OCI-LY3 (cell line): ENCODE measurements at regions not wholly inside any gene's neighbourhood (a gene's known extent, or its start where the extent isn't known, plus 50 kb on each side); places are given as distances from the start of the nearest gene placed in this dataset.
A peak's percentile ranks its signal among the peaks of the same experiment; 100 is the strongest.

Experiments
- H2AFZ ChIP-seq: fragments of 200-600, 300-600 bp; shearing (Covaris generic); 2 replicates; pipeline ENCODE4 v1.6.0; 2014; ENCODE audit warnings: antibody characterized with exemption, low read depth, low read length
- H3K27ac ChIP-seq: fragments of 200-600, 300-600 bp; sonication (generic); 2 replicates; pipeline ENCODE4 v1.5.1; 2014; ENCODE audit warnings: mild to moderate bottlenecking, low read length, moderate library complexity, mixed read lengths
- H3K27me3 ChIP-seq: fragments of 200-600, 300-600 bp; sonication (generic); 2 replicates; pipeline ENCODE4 v1.6.1; 2014; ENCODE audit warnings: low read depth, low read length, mixed read lengths
- H3K36me3 ChIP-seq: fragments of 200-600, 300-600 bp; sonication (generic); replicated peaks from 2 replicates; pipeline ENCODE3; 2014; ENCODE audit warnings: low read depth, low read length, mixed read lengths
- H3K4me1 ChIP-seq: fragments of 300-600, 200-600 bp; sonication (generic); 2 replicates; pipeline ENCODE4 v1.6.1; 2014; ENCODE audit warnings: low read length, mixed read lengths
- H3K4me2 ChIP-seq: fragments of 200-600, 300-600 bp; sonication (generic); 2 replicates; pipeline ENCODE4 v1.6.1; 2014; ENCODE audit warnings: low read length, mixed read lengths
- H3K4me3 ChIP-seq: fragments of 300-600, 200-600 bp; sonication (generic); 2 replicates; pipeline ENCODE4 v1.5.1; 2014; ENCODE audit warnings: antibody characterized with exemption, mild to moderate bottlenecking, low read length, moderate library complexity
- H3K79me2 ChIP-seq: fragments of 300-600, 200-600 bp; shearing (Covaris generic); 2 replicates; pipeline ENCODE4 v1.6.1; 2014; ENCODE audit warnings: mild to moderate bottlenecking, low read length, mixed read lengths
- H3K9ac ChIP-seq: fragments of 300-600, 200-600 bp; shearing (Covaris generic); 2 replicates; pipeline ENCODE4 v1.6.0; 2014; ENCODE audit warnings: mild to moderate bottlenecking, low read length, moderate library complexity
- H3K9me3 ChIP-seq: fragments of 200-600, 300-600 bp; shearing (Covaris generic); 2 replicates; pipeline ENCODE4 v1.6.1; 2014; ENCODE audit warnings: low read length, mixed read lengths; ENCODE audit not compliant: insufficient read depth
- H4K20me1 ChIP-seq: fragments of 200-600, 300-600 bp; sonication (generic); 2 replicates; pipeline ENCODE4 v1.6.1; 2016; ENCODE audit warnings: low read length, mixed read lengths; ENCODE audit not compliant: insufficient read depth
- CTCF ChIP-seq: fragments of 200-600, 300-600 bp; sonication (generic); IDR thresholded peaks from 2 replicates; pipeline ENCODE4 v1.5.1; 2014; ENCODE audit warnings: antibody characterized with exemption, low read length, low read depth
- EZH2phosphoT487 ChIP-seq: fragments of 200-600 bp; shearing (Covaris generic); IDR thresholded peaks from 2 replicates; pipeline ENCODE4 v1.6.1; 2018; ENCODE audit warnings: antibody characterized with exemption, mixed run types, low read depth

- H3K9me3 ChIP-seq, result no peaks in the 10 kb centered on the region; the same call in 1 of the 2 replicates
- no peaks in the 10 kb centered on the region for H3K36me3 ChIP-seq
- peak overlapping the region; percentile 65 for H3K9ac ChIP-seq
- no peaks in the 10 kb centered on the region for H3K79me2 ChIP-seq
- no peaks in the 10 kb centered on the region for H4K20me1 ChIP-seq
- TF ChIP-seq EZH2phosphoT487 (no peak), CTCF (no peak)
- no peaks in the 10 kb centered on the region for H3K27me3 ChIP-seq
- H3K4me3 ChIP-seq, result peak overlapping the region; percentile 70
- H3K27ac ChIP-seq, result peak overlapping the region; percentile 93
- H3K4me2 ChIP-seq, result peak overlapping the region; percentile 93
- H2AFZ ChIP-seq, result no peak overlapping the region; the same call in 1 of the 2 replicates
- H3K4me1 ChIP-seq, result peaks cover 80% of the 10 kb centered on the region
Observed at GRCh38 chr6:159106627-159107241, 61.9 kb upstream of the TAGAP start.

GRCh38 chr6:159105716-159106115 lies 60.9 kb upstream of the TAGAP start:
- peaks cover 80% of the 10 kb centered on the region for H3K4me1 ChIP-seq
- H3K36me3 ChIP-seq, result no peaks in the 10 kb centered on the region
- no peaks in the 10 kb centered on the region for H3K79me2 ChIP-seq
- TF ChIP-seq CTCF (no peak), EZH2phosphoT487 (no peak)
- H2AFZ ChIP-seq, result no peak overlapping the region
- no peaks in the 10 kb centered on the region for H3K27me3 ChIP-seq
- peak overlapping the region; percentile 73 for H3K4me2 ChIP-seq
- H3K27ac ChIP-seq, result peak overlapping the region; percentile 93
- no peak overlapping the region for H3K4me3 ChIP-seq
- no peaks in the 10 kb centered on the region for H4K20me1 ChIP-seq
- peak overlapping the region; percentile 64; the same call in 1 of the 2 replicates for H3K9ac ChIP-seq
- H3K9me3 ChIP-seq, result no peaks in the 10 kb centered on the region; the same call in 1 of the 2 replicates

GRCh38 chr6:159104931-159105330 lies 60.1 kb upstream of the TAGAP start:
- Histone ChIP-seq H3K4me3 (no peak overlapping the region), H3K9ac (peak overlapping the region; percentile 64; the same call in 1 of the 2 replicates), H3K4me1 (peaks cover 83% of the 10 kb centered on the region), H3K79me2 (no peaks in the 10 kb centered on the region), H2AFZ (peak overlapping the region; percentile 70; the same call in 1 of the 2 replicates), H3K27ac (peak overlapping the region; percentile 93), H3K9me3 (no peaks in the 10 kb centered on the region; the same call in 1 of the 2 replicates), H3K27me3 (no peaks in the 10 kb centered on the region), H3K36me3 (no peaks in the 10 kb centered on the region), H4K20me1 (no peaks in the 10 kb centered on the region), H3K4me2 (peak overlapping the region; percentile 73)
- TF ChIP-seq CTCF (no peak), EZH2phosphoT487 (no peak)

- no peaks in the 10 kb centered on the region; the same call in 1 of the 2 replicates for H3K9me3 ChIP-seq
- peak overlapping the region; percentile 73 for H3K4me2 ChIP-seq
- no peaks in the 10 kb centered on the region for H3K27me3 ChIP-seq
- H3K4me1 ChIP-seq, result peaks cover 83% of the 10 kb centered on the region
- peak; percentile 84 for TF ChIP-seq CTCF
- no peak for TF ChIP-seq EZH2phosphoT487
- H3K79me2 ChIP-seq, result no peaks in the 10 kb centered on the region
- peak overlapping the region; percentile 93 for H3K27ac ChIP-seq
- H3K9ac ChIP-seq, result peak overlapping the region; percentile 64
- no peaks in the 10 kb centered on the region for H4K20me1 ChIP-seq
- peak overlapping the region; percentile 55; the same call in 1 of the 2 replicates for H3K4me3 ChIP-seq
- peak overlapping the region; percentile 70; the same call in 1 of the 2 replicates for H2AFZ ChIP-seq
- H3K36me3 ChIP-seq, result no peaks in the 10 kb centered on the region
Observed at GRCh38 chr6:159104163-159104925, 59.6 kb upstream of the TAGAP start.
